HL-60 (cell line): ENCODE measurements at regions not wholly inside any gene's neighbourhood (a gene's known extent, or its start where the extent isn't known, plus 50 kb on each side); places are given as distances from the start of the nearest gene placed in this dataset.
"Not testable (repeated sequence)": the region's sequence is repeated elsewhere in the genome, so short reads cannot be mapped to it uniquely, and the experiment has no call there.

Experiments
- DNase-seq, 2 experiments: peaks; one replicate each; pipeline ENCODE4 v3.0.0-alpha.2; 2010 to 2020; ENCODE audit warnings: low read depth in 1 of 2, low spot score in 1 of 2
- H3K27ac ChIP-seq: fragments of 250-450 bp; sonication (Bioruptor Pico); replicated peaks from 2 replicates; pipeline ENCODE4 v1.5.1; 2020; ENCODE audit warnings: mild to moderate bottlenecking, moderate library complexity
- H3K27me3 ChIP-seq: fragments of 250-450 bp; sonication (Bioruptor Pico); 2 replicates; pipeline ENCODE4 v1.5.1; 2021; ENCODE audit warnings: mild to moderate bottlenecking, moderate library complexity; ENCODE audit not compliant: insufficient read depth, poor library complexity, severe bottlenecking
- H3K4me3 ChIP-seq: replicated peaks from 2 replicates; pipeline ENCODE4 v1.5.1; 2011; ENCODE audit warnings: mild to moderate bottlenecking, control low read depth, low read length; ENCODE audit not compliant: insufficient read depth
- GABPA ChIP-seq: IDR thresholded peaks from 2 replicates; pipeline ENCODE4 v1.6.1; 2012; ENCODE audit warnings: low read depth
- POLR2AphosphoS5 ChIP-seq: IDR thresholded peaks from 2 replicates; pipeline ENCODE4 v1.6.1; 2012; ENCODE audit warnings: low read depth
- REST ChIP-seq: IDR thresholded peaks from 2 replicates; pipeline ENCODE4 v1.6.1; 2012; ENCODE audit warnings: low read depth; ENCODE audit not compliant: insufficient replicate concordance
- SPI1 ChIP-seq: IDR thresholded peaks from 2 replicates; pipeline ENCODE4 v1.6.1; 2012; ENCODE audit warnings: low read depth, mild to moderate bottlenecking, borderline replicate concordance
- TF ChIP-seq, protein P1 (sequence below): IDR thresholded peaks from one replicate; pipeline ENCODE4 v1.5.1; 2011; ENCODE audit warnings: low read length, control low read depth, inconsistent platforms; ENCODE audit not compliant: insufficient read depth

DNA sequence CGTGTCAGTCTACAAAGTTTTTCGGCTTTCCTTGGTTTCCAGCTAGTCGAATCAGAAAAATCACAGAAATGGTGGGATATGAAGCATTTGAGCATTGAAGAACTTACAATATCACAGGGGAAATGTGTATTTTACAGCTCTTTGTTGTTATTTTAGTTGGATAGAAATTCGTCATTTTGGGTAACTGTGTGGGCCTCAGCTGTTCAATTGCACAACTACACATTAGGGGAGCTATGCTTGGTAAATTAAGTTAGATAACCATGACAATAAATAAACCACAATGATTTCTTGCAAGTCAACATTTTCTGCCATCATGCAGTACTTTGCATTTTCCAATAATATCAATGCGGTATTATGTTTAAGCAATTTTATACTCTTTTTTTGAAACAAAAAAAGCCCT, 80.4 kb upstream of the ANK3 start:
- no peak overlapping the region for H3K4me3 ChIP-seq
- no peak for TF ChIP-seq POLR2AphosphoS5
- no peak for TF ChIP-seq SPI1
- no peak for TF ChIP-seq REST
- no peak for TF ChIP-seq GABPA
- TF ChIP-seq, protein P1, sequence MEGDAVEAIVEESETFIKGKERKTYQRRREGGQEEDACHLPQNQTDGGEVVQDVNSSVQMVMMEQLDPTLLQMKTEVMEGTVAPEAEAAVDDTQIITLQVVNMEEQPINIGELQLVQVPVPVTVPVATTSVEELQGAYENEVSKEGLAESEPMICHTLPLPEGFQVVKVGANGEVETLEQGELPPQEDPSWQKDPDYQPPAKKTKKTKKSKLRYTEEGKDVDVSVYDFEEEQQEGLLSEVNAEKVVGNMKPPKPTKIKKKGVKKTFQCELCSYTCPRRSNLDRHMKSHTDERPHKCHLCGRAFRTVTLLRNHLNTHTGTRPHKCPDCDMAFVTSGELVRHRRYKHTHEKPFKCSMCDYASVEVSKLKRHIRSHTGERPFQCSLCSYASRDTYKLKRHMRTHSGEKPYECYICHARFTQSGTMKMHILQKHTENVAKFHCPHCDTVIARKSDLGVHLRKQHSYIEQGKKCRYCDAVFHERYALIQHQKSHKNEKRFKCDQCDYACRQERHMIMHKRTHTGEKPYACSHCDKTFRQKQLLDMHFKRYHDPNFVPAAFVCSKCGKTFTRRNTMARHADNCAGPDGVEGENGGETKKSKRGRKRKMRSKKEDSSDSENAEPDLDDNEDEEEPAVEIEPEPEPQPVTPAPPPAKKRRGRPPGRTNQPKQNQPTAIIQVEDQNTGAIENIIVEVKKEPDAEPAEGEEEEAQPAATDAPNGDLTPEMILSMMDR, result no peak
- H3K27me3 ChIP-seq, result no peaks in the 10 kb centered on the region
- DNase-seq, result no peak
- no peak overlapping the region for H3K27ac ChIP-seq

DNA sequence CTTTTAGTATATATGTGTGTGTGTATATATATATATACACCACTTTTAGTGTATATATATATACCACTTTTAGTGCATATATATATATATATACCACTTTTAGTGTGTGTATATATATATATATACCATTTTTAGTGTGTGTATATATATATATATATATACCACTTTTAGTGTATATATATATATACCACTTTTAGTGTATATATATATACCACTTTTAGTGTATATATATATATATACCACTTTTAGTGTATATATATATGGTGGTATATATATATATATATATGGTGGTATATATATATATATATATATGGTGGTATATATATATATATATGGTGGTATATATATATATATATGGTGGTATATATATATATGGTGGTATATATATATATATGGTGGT, 79.5 kb upstream of the ANK3 start:
- not testable (repeated sequence) for H3K27me3 ChIP-seq, H3K4me3 ChIP-seq, H3K27ac ChIP-seq, DNase-seq

DNA sequence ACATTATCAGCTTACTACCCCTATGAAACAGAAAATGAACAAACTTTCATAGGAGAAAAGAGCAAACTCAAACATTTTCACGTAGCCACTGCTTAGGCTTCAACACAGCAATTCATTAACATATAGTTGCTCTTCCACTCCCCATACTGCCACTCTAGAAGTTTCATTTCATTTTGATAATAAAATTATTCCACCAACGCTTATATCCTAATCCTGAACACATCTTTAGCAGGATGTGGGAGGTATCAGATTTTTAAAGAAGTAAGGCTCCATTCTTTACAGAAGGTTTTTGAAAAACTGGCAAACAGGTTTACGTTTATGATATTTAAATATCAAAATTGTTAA, 77.5 kb upstream of the ANK3 start:
- Histone ChIP-seq H3K27ac (no peak overlapping the region), H3K4me3 (no peak overlapping the region), H3K27me3 (no peaks in the 10 kb centered on the region)
- TF ChIP-seq GABPA (no peak), SPI1 (no peak), POLR2AphosphoS5 (no peak), REST (no peak)
- TF ChIP-seq, protein P1, result no peak
- DNase-seq, result no peak

DNA sequence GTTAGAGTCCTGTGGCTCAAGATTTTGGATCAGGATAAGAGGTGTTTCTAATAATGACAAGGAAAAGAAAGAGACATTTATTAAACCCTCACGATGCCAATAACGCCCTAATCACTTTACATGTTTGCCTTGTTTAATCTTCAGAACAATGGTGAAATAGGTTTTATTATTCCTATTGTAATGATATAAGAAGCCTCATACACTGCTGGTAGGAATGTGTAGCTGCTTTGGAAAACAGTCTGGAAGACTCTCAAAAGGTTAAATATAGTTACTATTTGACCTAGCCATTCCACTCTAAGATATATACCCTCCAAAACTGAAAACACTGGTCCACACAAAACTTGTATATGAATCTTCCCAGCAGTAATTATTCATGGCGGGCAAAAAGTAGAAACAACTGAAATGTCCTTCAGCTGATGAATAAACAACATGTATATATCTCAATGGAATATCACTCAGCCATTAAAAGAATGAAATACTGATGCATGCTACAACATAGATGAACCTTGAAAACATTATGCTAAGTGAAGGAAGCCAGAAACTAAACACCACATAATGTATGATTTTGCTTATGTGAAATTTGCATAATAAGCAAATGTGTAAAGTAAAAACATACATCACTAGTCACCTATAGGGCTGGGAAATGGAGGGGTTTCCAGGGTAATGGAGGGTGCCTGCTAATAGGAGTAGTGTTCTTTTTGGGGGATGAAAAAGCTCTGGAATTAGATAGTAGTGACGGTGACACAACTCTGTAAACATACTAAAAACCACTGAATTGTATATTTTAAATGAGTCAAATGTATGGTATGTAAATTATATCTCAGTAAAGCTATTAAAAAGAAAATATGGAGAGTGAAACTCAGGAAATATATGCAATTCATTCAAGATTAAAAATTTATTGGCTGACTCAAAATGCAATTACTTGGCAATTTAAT, 76.9 kb upstream of the ANK3 start:
- no peak for DNase-seq
- Histone ChIP-seq H3K4me3 (no peak overlapping the region), H3K27me3 (no peaks in the 10 kb centered on the region), H3K27ac (no peak overlapping the region)
- no peak for TF ChIP-seq REST
- TF ChIP-seq POLR2AphosphoS5, result no peak
- TF ChIP-seq GABPA, result no peak
- no peak for TF ChIP-seq SPI1
- TF ChIP-seq, protein P1, result no peak
